ENCODE measurements at regions not wholly inside any gene's neighbourhood (a gene's known extent, or its start where the extent isn't known, plus 50 kb on each side); places are given as distances from the start of the nearest gene placed in this dataset.
A peak's percentile ranks its signal among the peaks of the same experiment; 100 is the strongest.

GRCh38 chr3:67290438-67290837 lies 292.3 kb downstream of the KBTBD8 start:
- no peak for DNase-seq

- DNase-seq, result peak in 1 of 3 experiments; percentile 41
Observed at GRCh38 chr3:67291287-67292252, 293.5 kb downstream of the KBTBD8 start.

GRCh38 chr3:67292356-67293121 lies 294.4 kb downstream of the KBTBD8 start:
- DNase-seq, result no peak

GRCh38 chr3:67294341-67294740 lies 296.2 kb downstream of the KBTBD8 start:
- DNase-seq, result no peak

- no peak for DNase-seq
Observed at GRCh38 chr3:67296039-67296892, 298.2 kb downstream of the KBTBD8 start.

GRCh38 chr3:67297715-67298475 lies 299.8 kb downstream of the KBTBD8 start:
- no peak for DNase-seq

GRCh38 chr3:67301556-67301955 lies 303.4 kb downstream of the KBTBD8 start:
- DNase-seq, result no peak

- DNase-seq, result no peak
Observed at GRCh38 chr3:67302489-67302888, 304.4 kb downstream of the KBTBD8 start.

- DNase-seq, result no peak
Observed at GRCh38 chr3:67305160-67305559, 307.1 kb downstream of the KBTBD8 start.

GRCh38 chr3:67305922-67306321 lies 307.8 kb downstream of the KBTBD8 start:
- no peak for DNase-seq

- DNase-seq, result no peak
Observed at GRCh38 chr3:67311440-67311839, 313.3 kb downstream of the KBTBD8 start.

- peak in 1 of 3 experiments; percentile 37 for DNase-seq
Observed at GRCh38 chr3:67312155-67312554, 314.0 kb downstream of the KBTBD8 start.

GRCh38 chr3:67318162-67318561 lies 320.1 kb downstream of the KBTBD8 start:
- no peak for DNase-seq

- DNase-seq, result no peak
Observed at GRCh38 chr3:67324554-67324953, 326.4 kb downstream of the KBTBD8 start.

Measured in NCI-H1417 (cell line).